HAP-1 (cell line): ENCODE measurements at regions not wholly inside any gene's neighbourhood (a gene's known extent, or its start where the extent isn't known, plus 50 kb on each side); places are given as distances from the start of the nearest gene placed in this dataset.
"Not testable (repeated sequence)": the region's sequence is repeated elsewhere in the genome, so short reads cannot be mapped to it uniquely, and the experiment has no call there.

Experiments used
- DNase-seq, 2 experiments: peaks; one replicate each; pipeline ENCODE4 v3.0.0-alpha.2; 2016 to 2020; ENCODE audit warnings: low spot score in 2 of 2
- H3K27me3 ChIP-seq: fragments of 250-450 bp; sonication (Bioruptor Pico); 2 replicates; pipeline ENCODE4 v1.5.1; 2020; ENCODE audit warnings: low read depth, mild to moderate bottlenecking, moderate library complexity
- H3K36me3 ChIP-seq: fragments of 250-450 bp; sonication (Bioruptor Pico); replicated peaks from 2 replicates; pipeline ENCODE4 v1.5.1; 2020; ENCODE audit warnings: mild to moderate bottlenecking
- H3K4me1 ChIP-seq: fragments of 250-450 bp; sonication (Bioruptor Pico); 2 replicates; pipeline ENCODE4 v1.5.1; 2020; ENCODE audit warnings: mild to moderate bottlenecking
- H3K4me3 ChIP-seq: fragments of 250-450 bp; sonication (Bioruptor Pico); 2 replicates; pipeline ENCODE4 v1.5.1; 2020; ENCODE audit warnings: mild to moderate bottlenecking, moderate library complexity
- H3K9me3 ChIP-seq: fragments of 250-450 bp; sonication (Bioruptor Pico); 2 replicates; pipeline ENCODE4 v1.5.1; 2020; ENCODE audit warnings: mild to moderate bottlenecking, moderate library complexity
- in situ Hi-C: fragments of 300-500 bp; cut with MboI; formaldehyde crosslinking; loops from 3 replicates; pipeline ENCODE4 v1.14.3; 2020; ENCODE audit warnings: low sequenced_read_pairs, inconsistent platforms, mixed read lengths

DNA sequence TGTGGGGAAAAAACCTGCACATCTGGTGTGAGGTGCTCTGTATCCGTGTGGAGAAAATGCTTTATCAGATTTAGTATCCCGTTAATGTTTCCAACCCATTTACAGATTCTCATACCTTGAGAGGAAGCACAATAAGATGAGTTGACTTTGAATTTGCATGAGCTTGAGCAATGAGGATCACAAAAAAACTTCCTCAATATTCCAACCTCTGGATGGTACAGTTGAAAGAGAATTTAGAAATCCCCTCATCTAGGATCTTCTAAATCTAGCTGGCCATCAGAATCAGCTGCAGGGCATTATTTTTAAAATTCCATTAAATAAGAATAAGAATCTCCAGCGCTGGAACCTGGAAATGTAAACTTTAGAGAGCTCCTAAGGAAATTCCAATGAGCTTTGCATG lies 82.5 kb upstream of the NR5A2 start:
- no peak for DNase-seq
- Histone ChIP-seq H3K27me3 (no peaks in the 10 kb centered on the region), H3K4me1 (peaks cover 12% of the 10 kb centered on the region), H3K36me3 (no peaks in the 10 kb centered on the region), H3K9me3 (no peaks in the 10 kb centered on the region), H3K4me3 (no peak overlapping the region)
- in situ Hi-C loops: no loop called here

DNA sequence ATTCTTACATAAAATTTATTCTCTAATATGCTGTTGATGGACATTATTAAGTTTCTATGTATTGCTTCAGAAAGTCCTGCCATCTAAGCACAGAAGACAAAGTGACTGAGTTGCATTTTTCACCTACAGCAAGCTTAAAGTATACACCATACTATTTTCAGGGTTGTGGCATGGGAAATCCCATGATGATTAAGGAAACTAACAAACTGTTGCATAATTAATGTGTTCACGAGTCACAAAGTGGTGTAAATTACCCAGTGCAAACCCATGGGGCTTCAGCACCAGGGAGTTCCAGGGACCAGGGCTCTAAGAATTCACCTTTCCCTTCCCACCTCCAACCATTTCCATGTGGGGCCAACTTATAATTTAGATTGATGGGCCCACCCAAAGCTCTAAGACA lies 81.9 kb upstream of the NR5A2 start:
- no peak for DNase-seq
- in situ Hi-C loops: no loop called here
- Histone ChIP-seq H3K4me1 (peaks cover 12% of the 10 kb centered on the region), H3K36me3 (no peaks in the 10 kb centered on the region), H3K27me3 (no peaks in the 10 kb centered on the region), H3K9me3 (no peaks in the 10 kb centered on the region), H3K4me3 (no peak overlapping the region)

DNA sequence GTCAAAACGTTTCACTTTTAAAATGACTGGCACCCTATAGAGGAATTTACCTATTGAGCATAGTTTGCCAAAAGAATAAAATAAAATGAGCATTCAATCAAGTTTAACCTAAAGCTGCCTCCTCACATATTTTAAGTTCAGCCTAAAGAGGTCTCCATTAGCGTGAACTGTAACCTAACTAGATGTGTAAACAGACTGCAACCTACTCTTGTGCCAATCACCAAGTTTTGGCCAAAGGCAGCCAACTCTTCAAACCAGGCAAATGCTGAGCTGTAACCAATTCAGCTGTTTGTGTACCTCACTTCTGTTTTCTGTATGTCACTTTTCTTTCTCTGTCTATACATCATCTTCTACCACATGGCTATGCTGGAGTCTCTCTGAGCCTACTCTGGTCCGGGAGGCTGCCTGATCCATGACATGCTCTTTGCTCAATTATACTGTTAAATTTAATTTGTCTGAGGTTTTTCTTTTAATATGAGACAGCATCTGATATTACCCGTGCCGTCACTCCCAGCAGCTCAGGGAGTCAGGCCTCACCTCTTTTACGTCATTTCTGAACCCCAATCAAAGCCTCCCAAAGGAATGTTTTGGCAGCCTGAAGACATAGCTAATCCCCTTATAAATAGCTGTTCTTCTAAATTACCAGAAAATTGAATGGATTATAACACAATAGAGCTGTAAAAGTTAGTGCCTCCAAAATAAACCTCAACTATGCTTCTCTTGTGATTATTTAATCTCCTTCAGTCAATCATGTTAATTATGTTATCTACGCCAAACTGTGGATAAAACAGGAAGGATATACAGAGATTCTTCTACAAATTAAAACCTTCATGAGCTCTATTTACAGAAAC lies 81.0 kb upstream of the NR5A2 start:
- Histone ChIP-seq H3K27me3 (no peaks in the 10 kb centered on the region), H3K36me3 (no peaks in the 10 kb centered on the region), H3K4me1 (peaks cover 12% of the 10 kb centered on the region), H3K4me3 (no peak overlapping the region), H3K9me3 (no peaks in the 10 kb centered on the region)
- DNase-seq: peak; percentile 52 to 86
- in situ Hi-C loops: no loop called here

DNA sequence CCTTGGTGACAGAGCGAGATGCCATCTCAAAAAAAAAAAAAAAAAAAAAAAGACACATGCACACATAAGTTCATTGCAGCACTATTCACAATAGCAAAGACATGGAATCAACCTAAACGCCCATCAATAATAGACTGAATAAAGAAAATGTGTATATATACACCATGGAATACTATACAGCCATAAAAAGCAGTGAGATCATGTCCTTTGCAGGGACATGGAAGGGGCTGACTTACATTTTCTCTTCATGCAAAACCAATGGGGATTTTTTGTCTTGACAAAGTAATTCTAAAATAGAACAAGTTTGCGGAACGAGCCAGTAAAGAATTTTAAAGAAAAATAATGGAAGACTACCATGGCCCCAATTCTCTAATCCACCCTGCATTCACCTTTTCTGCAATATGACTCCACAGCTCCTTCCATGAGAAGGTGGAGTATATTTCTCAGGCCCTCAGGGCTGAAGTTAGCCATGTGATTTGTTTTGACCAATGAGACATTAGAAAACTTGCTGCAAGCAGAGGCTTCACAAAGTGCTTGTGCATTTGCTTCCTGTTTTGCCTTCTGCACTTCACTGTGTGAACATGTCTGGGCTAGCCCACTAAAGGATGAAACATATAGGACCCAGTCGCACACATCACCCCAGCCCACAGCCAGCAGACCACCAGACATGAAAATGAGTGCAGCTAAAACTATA lies 78.8 kb upstream of the NR5A2 start:
- H3K4me1 ChIP-seq: peaks cover 12% of the 10 kb centered on the region
- peak; percentile 39 to 61 for DNase-seq
- H3K36me3 ChIP-seq: no peaks in the 10 kb centered on the region
- H3K27me3 ChIP-seq: no peaks in the 10 kb centered on the region
- H3K4me3 ChIP-seq: no peak overlapping the region
- H3K9me3 ChIP-seq: no peaks in the 10 kb centered on the region
- in situ Hi-C loops: no loop called here

DNA sequence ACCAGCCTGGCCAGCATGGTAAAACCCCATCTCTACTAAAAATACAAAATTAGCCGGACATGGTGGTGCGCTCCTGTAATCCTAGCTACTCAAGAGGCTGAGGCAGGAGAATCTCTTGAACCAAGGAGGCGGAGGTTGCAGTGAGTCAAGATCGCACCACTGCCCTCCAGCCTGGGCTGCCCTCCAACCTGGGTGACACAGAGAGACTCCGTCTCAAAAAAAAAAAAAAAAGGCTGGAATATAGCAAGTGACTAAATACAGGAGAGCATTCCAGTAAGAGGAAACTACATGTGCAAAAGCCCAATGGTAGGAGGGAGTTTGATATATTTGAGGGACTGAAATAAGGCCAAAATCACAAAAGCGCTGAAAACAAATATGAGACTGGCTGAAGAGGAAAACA lies 76.5 kb upstream of the NR5A2 start:
- peaks cover 12% of the 10 kb centered on the region for H3K4me1 ChIP-seq
- H3K4me3 ChIP-seq, in situ Hi-C loops, DNase-seq, H3K36me3 ChIP-seq, H3K27me3 ChIP-seq, H3K9me3 ChIP-seq: not testable (repeated sequence)

DNA sequence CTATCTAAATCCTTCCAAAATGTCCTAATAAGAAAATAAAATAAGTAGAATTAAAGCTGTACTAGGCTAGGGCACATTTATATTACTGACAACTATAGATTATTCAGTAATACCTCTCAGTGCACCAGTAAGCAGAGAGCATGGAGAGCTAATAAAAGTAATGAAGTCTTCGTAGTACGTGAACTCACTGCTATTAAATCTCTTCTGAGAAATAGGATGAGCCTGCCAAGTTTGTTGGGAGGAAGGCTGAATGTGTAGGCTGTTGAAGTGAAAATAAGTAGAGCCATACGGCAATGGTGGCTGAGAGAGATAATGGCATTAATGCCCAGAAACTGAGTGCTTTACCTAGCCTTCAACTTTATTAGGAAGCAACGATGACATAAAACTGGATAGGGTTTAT lies 73.9 kb upstream of the NR5A2 start:
- no peak for DNase-seq
- H3K36me3 ChIP-seq: no peaks in the 10 kb centered on the region
- H3K9me3 ChIP-seq: no peaks in the 10 kb centered on the region
- no peaks in the 10 kb centered on the region for H3K27me3 ChIP-seq
- peaks cover 3% of the 10 kb centered on the region; the same call in 1 of the 2 replicates for H3K4me1 ChIP-seq
- in situ Hi-C loops: no loop called here
- H3K4me3 ChIP-seq: no peak overlapping the region

DNA sequence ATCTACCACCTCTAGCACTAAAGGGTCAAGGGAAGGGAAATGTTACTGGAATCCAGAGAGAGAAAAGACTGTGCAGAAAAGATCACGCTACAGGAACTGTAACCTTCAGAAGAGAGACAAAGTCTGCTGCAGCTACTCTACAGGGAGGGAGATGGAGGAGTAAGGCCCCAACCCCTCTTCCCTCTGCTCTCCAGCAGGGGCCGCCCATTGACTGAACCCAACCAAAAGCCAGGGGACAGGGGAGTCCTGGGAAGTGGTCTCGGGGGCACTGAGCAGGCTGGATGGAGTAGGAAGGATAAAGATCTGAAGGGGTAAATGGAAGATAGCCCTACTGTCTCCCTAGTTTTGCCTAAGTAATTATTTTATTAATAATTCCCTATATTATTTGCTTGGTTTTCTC lies 72.8 kb upstream of the NR5A2 start:
- no peak for DNase-seq
- in situ Hi-C loops: no loop called here
- Histone ChIP-seq H3K9me3 (no peaks in the 10 kb centered on the region), H3K4me3 (no peak overlapping the region), H3K36me3 (no peaks in the 10 kb centered on the region), H3K27me3 (no peaks in the 10 kb centered on the region), H3K4me1 (no peaks in the 10 kb centered on the region)

DNA sequence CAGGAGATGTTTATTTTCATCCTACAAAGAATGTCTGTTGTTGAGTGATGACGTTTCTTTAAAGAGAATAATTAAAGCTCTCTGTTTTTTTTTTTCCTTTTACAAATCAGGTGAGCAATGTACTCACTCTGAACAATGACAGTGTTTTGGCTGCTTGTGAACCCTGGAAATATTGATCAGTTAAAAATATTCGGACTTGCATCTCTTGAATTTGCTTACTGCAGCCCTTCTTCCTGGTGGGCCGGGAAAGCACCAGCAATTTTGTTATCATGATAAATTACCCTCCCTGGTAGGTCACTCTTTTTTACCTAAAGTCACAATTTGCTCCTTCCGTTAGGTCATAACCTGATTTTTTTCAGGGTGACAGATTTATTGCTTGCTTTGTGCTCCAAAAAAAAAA lies 72.3 kb upstream of the NR5A2 start:
- no peaks in the 10 kb centered on the region for H3K4me1 ChIP-seq
- H3K36me3 ChIP-seq: no peaks in the 10 kb centered on the region
- in situ Hi-C loops: no loop called here
- no peak for DNase-seq
- no peak overlapping the region for H3K4me3 ChIP-seq
- H3K9me3 ChIP-seq: no peaks in the 10 kb centered on the region
- no peaks in the 10 kb centered on the region for H3K27me3 ChIP-seq

DNA sequence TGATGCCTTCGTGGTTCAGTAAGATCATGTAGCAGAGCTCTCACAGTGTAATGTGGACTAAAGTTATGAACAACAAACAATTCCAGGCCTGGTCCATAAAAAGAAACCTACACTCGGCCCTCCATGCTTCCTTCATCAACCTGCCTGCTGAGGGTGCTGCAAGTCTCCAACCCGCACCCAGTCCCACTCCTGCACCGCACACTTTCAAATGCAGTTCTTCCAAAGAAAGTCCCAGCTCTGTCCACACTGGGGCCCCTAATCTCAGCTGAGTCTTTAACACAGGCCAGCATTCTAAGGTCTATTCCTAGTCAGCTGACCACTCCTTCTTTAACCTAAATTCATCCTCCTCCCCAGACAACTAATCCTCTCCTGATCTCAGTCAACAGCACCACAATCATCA lies 71.5 kb upstream of the NR5A2 start:
- in situ Hi-C loops: no loop called here
- Histone ChIP-seq H3K27me3 (no peaks in the 10 kb centered on the region), H3K4me1 (no peaks in the 10 kb centered on the region), H3K9me3 (no peaks in the 10 kb centered on the region), H3K36me3 (no peaks in the 10 kb centered on the region), H3K4me3 (no peak overlapping the region)
- DNase-seq: no peak

DNA sequence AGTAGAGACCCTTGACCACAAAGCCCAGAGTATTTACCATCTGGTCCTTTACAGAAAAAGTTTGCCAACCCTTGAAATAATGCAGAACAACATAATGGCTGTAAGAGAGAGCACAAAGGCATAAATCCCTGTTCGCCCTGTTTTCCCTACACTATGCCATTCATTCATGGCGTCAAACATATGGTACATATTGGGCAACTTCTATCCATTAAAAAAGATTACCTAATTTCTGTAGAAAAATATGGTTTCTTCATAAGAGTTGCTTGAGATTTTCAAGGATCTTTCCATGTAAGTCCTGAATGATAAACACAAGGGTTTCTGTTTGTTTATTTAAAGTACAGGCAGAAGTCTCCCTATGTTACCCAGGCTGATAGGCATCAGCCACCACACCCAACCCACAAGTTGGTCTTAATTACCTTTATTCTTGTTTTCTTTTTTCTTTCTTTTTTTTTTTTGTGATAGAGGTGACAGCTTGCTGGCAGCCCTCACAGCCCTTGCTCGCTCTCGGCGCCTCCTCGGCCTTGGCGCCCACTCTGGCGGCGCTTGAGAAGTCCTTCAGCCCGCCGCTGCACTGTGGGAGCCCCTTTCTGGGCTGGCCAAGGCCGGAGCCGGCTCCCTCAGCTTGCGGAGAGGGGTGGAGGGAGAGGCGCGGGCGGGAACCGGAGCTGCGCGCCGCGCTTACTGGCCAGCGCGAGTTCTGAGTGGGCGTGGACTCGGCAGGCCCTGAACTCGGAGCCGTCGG lies 68.3 kb upstream of the NR5A2 start:
- Histone ChIP-seq H3K27me3 (no peaks in the 10 kb centered on the region), H3K4me3 (no peak overlapping the region), H3K9me3 (no peaks in the 10 kb centered on the region), H3K36me3 (no peaks in the 10 kb centered on the region), H3K4me1 (no peaks in the 10 kb centered on the region)
- DNase-seq: no peak
- in situ Hi-C loops: no loop called here

DNA sequence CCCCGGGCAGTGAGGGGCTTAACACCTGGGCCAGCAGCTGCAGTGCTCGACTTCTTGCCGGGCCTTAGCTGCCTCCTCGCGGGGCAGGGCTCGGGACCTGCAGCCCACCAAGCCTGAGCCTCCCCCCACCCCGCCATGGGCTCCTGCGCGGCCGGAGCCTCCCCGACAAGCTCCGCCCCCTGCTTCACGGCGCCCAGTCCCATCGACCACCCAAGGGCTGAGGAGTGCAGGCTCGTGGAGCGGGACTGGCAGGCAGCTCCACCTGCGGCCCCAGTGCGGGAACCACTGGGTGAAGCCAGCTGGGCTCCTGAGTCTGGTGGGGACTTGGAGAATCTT lies 67.8 kb upstream of the NR5A2 start:
- no peak for DNase-seq
- no peaks in the 10 kb centered on the region for H3K4me1 ChIP-seq
- no peaks in the 10 kb centered on the region for H3K36me3 ChIP-seq
- no peak overlapping the region for H3K4me3 ChIP-seq
- H3K27me3 ChIP-seq: no peaks in the 10 kb centered on the region
- H3K9me3 ChIP-seq: no peaks in the 10 kb centered on the region
- in situ Hi-C loops: no loop called here

DNA sequence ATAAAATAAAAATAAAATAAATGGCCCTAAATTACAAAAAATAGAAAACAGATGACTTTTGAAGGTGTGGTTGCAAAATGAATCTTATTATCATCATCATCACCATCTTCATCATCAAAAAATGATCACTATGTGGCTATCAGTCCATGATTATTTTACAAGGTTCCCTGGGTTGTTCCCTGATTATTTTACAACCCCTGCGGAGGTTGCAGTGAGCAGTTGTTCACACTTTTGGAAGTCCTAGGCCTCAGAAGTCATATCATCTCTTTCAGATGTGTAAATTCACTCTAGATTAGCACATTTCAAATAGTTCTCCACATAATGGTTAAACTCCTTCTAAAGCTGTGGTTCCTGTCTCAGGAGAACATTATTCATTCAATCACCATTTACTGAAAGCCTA lies 57.4 kb upstream of the NR5A2 start:
- in situ Hi-C loops: no loop called here
- H3K4me1 ChIP-seq: peaks cover 11% of the 10 kb centered on the region
- H3K9me3 ChIP-seq: no peaks in the 10 kb centered on the region
- no peaks in the 10 kb centered on the region for H3K36me3 ChIP-seq
- H3K27me3 ChIP-seq: no peaks in the 10 kb centered on the region
- no peak overlapping the region for H3K4me3 ChIP-seq
- DNase-seq: no peak

DNA sequence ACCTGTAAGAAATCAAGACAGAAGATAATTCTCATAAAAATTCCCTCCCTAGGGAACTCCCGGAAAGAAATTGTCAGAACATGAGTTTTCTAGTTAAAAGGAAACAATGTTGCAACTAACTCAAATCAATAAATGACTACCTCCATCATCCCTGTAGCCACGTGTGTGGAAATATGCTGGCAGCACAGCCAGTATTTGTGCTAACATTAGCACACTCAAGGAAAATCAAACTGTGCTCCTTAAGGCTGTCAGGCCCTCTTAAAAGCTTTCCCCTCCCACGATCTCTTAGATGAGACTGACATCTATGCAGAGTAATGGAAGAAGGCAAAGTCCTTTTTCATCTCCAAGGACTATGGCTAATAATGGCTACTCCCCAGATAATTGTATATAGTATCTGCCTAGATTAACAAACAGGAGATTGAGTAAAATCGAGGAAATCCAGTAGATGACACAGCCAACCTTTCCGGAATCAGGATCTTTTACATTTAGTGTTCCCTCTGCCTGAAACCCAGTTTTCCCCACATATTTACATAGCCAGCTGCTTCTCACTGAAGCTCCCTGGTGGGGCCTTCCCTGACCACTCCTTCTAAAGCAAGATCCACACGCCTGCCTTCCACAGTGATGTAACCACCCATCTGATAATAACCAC lies 50.9 kb upstream of the NR5A2 start:
- DNase-seq: peak in 1 of 2 experiments; percentile 21
- no peaks in the 10 kb centered on the region for H3K27me3 ChIP-seq
- H3K36me3 ChIP-seq: no peaks in the 10 kb centered on the region
- H3K9me3 ChIP-seq: no peaks in the 10 kb centered on the region
- H3K4me3 ChIP-seq: no peak overlapping the region
- in situ Hi-C loops: no loop called here
- H3K4me1 ChIP-seq: peaks cover 24% of the 10 kb centered on the region
